Testis (tissue), 2 donors: ENCODE measurements at regions not wholly inside any gene's neighbourhood (a gene's known extent, or its start where the extent isn't known, plus 50 kb on each side); places are given as distances from the start of the nearest gene placed in this dataset.

ENCODE experiments used
- POLR2A ChIP-seq: fragments of 450-650 bp; IDR thresholded peaks from one replicate; pipeline ENCODE4 v1.6.1; 2017; ENCODE audit warnings: antibody characterized with exemption, mild to moderate bottlenecking, moderate library complexity
- TF ChIP-seq, protein P1 (sequence below), 3 experiments: fragments of 450-650 bp in 2 of 3; fragments of 200-600 bp in 1 of 3; sonication (generic) in 1 of 3; IDR thresholded peaks; one replicate each; pipeline ENCODE4 v1.5.1; 2016 to 2019; ENCODE audit warnings: antibody characterized with exemption in 3 of 3, mild to moderate bottlenecking in 2 of 3, moderate library complexity in 1 of 3

DNA sequence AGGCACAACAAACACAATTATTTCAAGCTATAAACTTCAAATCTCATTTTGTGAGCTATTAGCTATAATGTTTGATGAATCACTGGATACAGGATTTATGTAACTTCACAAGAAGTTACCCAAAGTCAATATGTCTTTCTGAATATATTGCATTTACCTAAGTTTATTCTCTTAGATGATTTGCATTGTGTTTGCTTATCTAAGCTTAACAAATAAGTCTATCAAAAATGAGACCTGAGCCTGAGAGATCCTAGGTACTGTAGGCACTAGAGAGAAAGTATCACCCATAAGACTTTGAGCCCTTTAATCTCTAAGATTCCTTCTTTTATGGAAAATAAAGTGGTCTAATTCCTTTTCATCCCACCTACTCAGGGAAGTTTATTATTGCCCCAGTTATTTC is 178.2 kb downstream of the NAF1 start:
- TF ChIP-seq, protein P1, sequence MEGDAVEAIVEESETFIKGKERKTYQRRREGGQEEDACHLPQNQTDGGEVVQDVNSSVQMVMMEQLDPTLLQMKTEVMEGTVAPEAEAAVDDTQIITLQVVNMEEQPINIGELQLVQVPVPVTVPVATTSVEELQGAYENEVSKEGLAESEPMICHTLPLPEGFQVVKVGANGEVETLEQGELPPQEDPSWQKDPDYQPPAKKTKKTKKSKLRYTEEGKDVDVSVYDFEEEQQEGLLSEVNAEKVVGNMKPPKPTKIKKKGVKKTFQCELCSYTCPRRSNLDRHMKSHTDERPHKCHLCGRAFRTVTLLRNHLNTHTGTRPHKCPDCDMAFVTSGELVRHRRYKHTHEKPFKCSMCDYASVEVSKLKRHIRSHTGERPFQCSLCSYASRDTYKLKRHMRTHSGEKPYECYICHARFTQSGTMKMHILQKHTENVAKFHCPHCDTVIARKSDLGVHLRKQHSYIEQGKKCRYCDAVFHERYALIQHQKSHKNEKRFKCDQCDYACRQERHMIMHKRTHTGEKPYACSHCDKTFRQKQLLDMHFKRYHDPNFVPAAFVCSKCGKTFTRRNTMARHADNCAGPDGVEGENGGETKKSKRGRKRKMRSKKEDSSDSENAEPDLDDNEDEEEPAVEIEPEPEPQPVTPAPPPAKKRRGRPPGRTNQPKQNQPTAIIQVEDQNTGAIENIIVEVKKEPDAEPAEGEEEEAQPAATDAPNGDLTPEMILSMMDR (IDR thresholded peaks at IDR 0.05): no peak
- no peak for TF ChIP-seq POLR2A
